H9 (cell line): ENCODE measurements at regions not wholly inside any gene's neighbourhood (a gene's known extent, or its start where the extent isn't known, plus 50 kb on each side); places are given as distances from the start of the nearest gene placed in this dataset.

ENCODE experiments used
- DNase-seq: peaks from one replicate; pipeline ENCODE4 v3.0.0-alpha.2; 2017
- H2AFZ ChIP-seq: one replicate; pipeline ENCODE4 v1.6.1; 2013; ENCODE audit warnings: mild to moderate bottlenecking, low read length, control low read depth, moderate library complexity
- H2AK5ac ChIP-seq: 2 replicates; pipeline ENCODE4 v1.6.1; 2013; ENCODE audit warnings: low read length, control low read depth, mixed read lengths; ENCODE audit not compliant: insufficient read length
- H2BK120ac ChIP-seq: one replicate; pipeline ENCODE4 v1.6.1; 2013; ENCODE audit warnings: low read depth, mild to moderate bottlenecking, low read length, control low read depth, inconsistent platforms; ENCODE audit not compliant: poor library complexity, severe bottlenecking
- H2BK12ac ChIP-seq: 2 replicates; pipeline ENCODE4 v1.6.1; 2013; ENCODE audit warnings: low read length, control low read depth, mixed read lengths, low read depth; ENCODE audit not compliant: insufficient read length
- H2BK15ac ChIP-seq: 2 replicates; pipeline ENCODE4 v1.6.1; 2013; ENCODE audit warnings: low read depth, low read length, control low read depth
- H2BK20ac ChIP-seq: one replicate; pipeline ENCODE4 v1.6.1; 2013; ENCODE audit warnings: low read depth, mild to moderate bottlenecking, low read length, control low read depth, inconsistent platforms; ENCODE audit not compliant: poor library complexity, severe bottlenecking
- H2BK5ac ChIP-seq: 2 replicates; pipeline ENCODE4 v1.6.1; 2013; ENCODE audit warnings: low read length, control low read depth, mixed read lengths; ENCODE audit not compliant: insufficient read length
- H3K14ac ChIP-seq: 2 replicates; pipeline ENCODE4 v1.6.1; 2013; ENCODE audit warnings: low read length, control low read depth; ENCODE audit not compliant: insufficient read depth
- H3K18ac ChIP-seq: 2 replicates; pipeline ENCODE4 v1.6.1; 2013; ENCODE audit warnings: low read depth, mild to moderate bottlenecking, mixed read lengths, low read length, control low read depth; ENCODE audit not compliant: insufficient read length
- H3K23ac ChIP-seq: 2 replicates; pipeline ENCODE4 v1.6.1; 2013; ENCODE audit warnings: low read length, control low read depth, mixed read lengths, low read depth; ENCODE audit not compliant: insufficient read length
- H3K23me2 ChIP-seq: 2 replicates; pipeline ENCODE4 v1.6.1; 2013; ENCODE audit warnings: low read depth, mild to moderate bottlenecking, mixed read lengths, low read length, control low read depth; ENCODE audit not compliant: insufficient read length, poor library complexity, severe bottlenecking
- H3K27ac ChIP-seq: 2 replicates; pipeline ENCODE4 v1.5.1; 2013; ENCODE audit warnings: low read length, control low read depth, mixed read lengths, low read depth; ENCODE audit not compliant: insufficient read length
- H3K27me3 ChIP-seq: 2 replicates; pipeline ENCODE4 v1.6.1; 2013; ENCODE audit warnings: low read length, control low read depth, inconsistent platforms; ENCODE audit not compliant: insufficient read depth
- H3K4ac ChIP-seq: 2 replicates; pipeline ENCODE4 v1.6.1; 2013; ENCODE audit warnings: low read depth, mild to moderate bottlenecking, control low read depth, inconsistent platforms, low read length, moderate library complexity
- H3K4me1 ChIP-seq: 2 replicates; pipeline ENCODE4 v1.6.1; 2013; ENCODE audit warnings: low read length, control low read depth, inconsistent platforms; ENCODE audit not compliant: insufficient read depth
- H3K4me2 ChIP-seq: 2 replicates; pipeline ENCODE4 v1.6.1; 2013; ENCODE audit warnings: low read length, control low read depth, mixed read lengths; ENCODE audit not compliant: insufficient read length, insufficient read depth
- H3K56ac ChIP-seq: 2 replicates; pipeline ENCODE4 v1.6.1; 2013; ENCODE audit warnings: low read depth, mild to moderate bottlenecking, mixed read lengths, low read length, control low read depth; ENCODE audit not compliant: insufficient read length
- H3K79me1 ChIP-seq: 2 replicates; pipeline ENCODE4 v1.6.1; 2013; ENCODE audit warnings: low read depth, mild to moderate bottlenecking, moderate library complexity, low read length, control low read depth, inconsistent platforms; ENCODE audit not compliant: insufficient read depth, poor library complexity, severe bottlenecking
- H3K79me2 ChIP-seq: 2 replicates; pipeline ENCODE4 v1.6.1; 2013; ENCODE audit warnings: low read length, control low read depth, inconsistent platforms; ENCODE audit not compliant: insufficient read depth
- H3K9ac ChIP-seq: 2 replicates; pipeline ENCODE4 v1.6.1; 2013; ENCODE audit warnings: low read length, control low read depth, mixed read lengths; ENCODE audit not compliant: insufficient read length; ENCODE audit errors: extremely low read depth
- H3K9me3 ChIP-seq: one replicate; pipeline ENCODE4 v1.6.1; 2013; ENCODE audit warnings: low read depth, low read length, inconsistent platforms; ENCODE audit not compliant: control insufficient read depth
- H3T11ph ChIP-seq: one replicate; pipeline ENCODE4 v1.6.1; 2013; ENCODE audit warnings: mild to moderate bottlenecking, low read length, control low read depth, inconsistent platforms
- H4K20me1 ChIP-seq: one replicate; pipeline ENCODE4 v1.6.1; 2013; ENCODE audit not compliant: control insufficient read depth, insufficient read length, insufficient read depth
- H4K5ac ChIP-seq: 2 replicates; pipeline ENCODE4 v1.6.1; 2013; ENCODE audit warnings: low read depth, mild to moderate bottlenecking, mixed read lengths, low read length, control low read depth; ENCODE audit not compliant: insufficient read length
- H4K8ac ChIP-seq: replicated peaks from 2 replicates; pipeline ENCODE4 v1.6.1; 2013; ENCODE audit warnings: low read length, control low read depth, mixed read lengths, low read depth; ENCODE audit not compliant: insufficient read length
- H4K91ac ChIP-seq: 2 replicates; pipeline ENCODE4 v1.6.1; 2013; ENCODE audit warnings: low read depth, mild to moderate bottlenecking, moderate library complexity, mixed read lengths, low read length, control low read depth; ENCODE audit not compliant: insufficient read length
- H3K27ac Mint-ChIP-seq, 3 experiments: 2 replicates in 2 of 3; 3 replicates in 1 of 3; pipeline ENCODE4 v1.8.0; 2020 to 2021; ENCODE audit warnings: mixed read lengths in 3 of 3, mild to moderate bottlenecking in 1 of 3, moderate library complexity in 1 of 3
- H3K27me3 Mint-ChIP-seq: 2 replicates; pipeline ENCODE4 v1.8.0; 2021; ENCODE audit warnings: low read depth, mild to moderate bottlenecking, moderate library complexity, mixed read lengths
- H3K36me3 Mint-ChIP-seq, 3 experiments: 2 replicates in 2 of 3; 3 replicates in 1 of 3; pipeline ENCODE4 v1.8.0; 2020 to 2021; ENCODE audit warnings: low read depth in 3 of 3, mixed read lengths in 3 of 3; ENCODE audit not compliant: insufficient read depth in 1 of 3
- H3K4me1 Mint-ChIP-seq, 2 experiments: 2 replicates each; pipeline ENCODE4 v1.8.0; 2020; ENCODE audit warnings: mixed read lengths in 2 of 2
- H3K4me3 Mint-ChIP-seq, 2 experiments: 2 replicates in 1 of 2; 3 replicates in 1 of 2; pipeline ENCODE4 v1.8.0; 2020 to 2021; ENCODE audit warnings: mild to moderate bottlenecking in 2 of 2, mixed read lengths in 2 of 2, moderate library complexity in 1 of 2
- H3K9me3 Mint-ChIP-seq, 2 experiments: 2 replicates in 1 of 2; 3 replicates in 1 of 2; pipeline ENCODE4 v1.8.0; 2020; ENCODE audit warnings: mild to moderate bottlenecking in 2 of 2, mixed read lengths in 2 of 2, moderate library complexity in 1 of 2
- WGBS: extraction: QIAGEN DNeasy Blood & Tissue Kit; methylation state at CpG from one replicate; pipeline ENCODE4 v1.1.7; 2013; ENCODE audit warnings: missing lambda C conversion rate, low lambda C conversion rate, mixed read lengths; ENCODE audit not compliant: insufficient read length; ENCODE audit errors: extremely low coverage; 5-methylcytosine and 5-hydroxymethylcytosine counted together
- TF ChIP-seq, protein P1 (sequence below): fragments of 200-600 bp; sonication (generic); conservative IDR thresholded peaks from 3 replicates; pipeline ENCODE4 v1.8.0; 2021; ENCODE audit warnings: antibody characterized with exemption, mild to moderate bottlenecking

GRCh38 chr5:147966326-147966725 lies 60.0 kb upstream of the C5orf46 start:
- Histone ChIP-seq H3K27me3 (no peaks in the 10 kb centered on the region), H3K23ac (no peak overlapping the region), H3K56ac (no peak overlapping the region), H2BK120ac (no peak overlapping the region), H2BK20ac (no peak overlapping the region), H3K79me1 (no peaks in the 10 kb centered on the region), H3K4me1 (no peaks in the 10 kb centered on the region), H3K27ac (no peak overlapping the region), H4K8ac (no peak overlapping the region), H4K91ac (no peak overlapping the region), H2BK5ac (no peak overlapping the region), H3K79me2 (no peaks in the 10 kb centered on the region), H3K4ac (no peak overlapping the region), H3K18ac (no peak overlapping the region), H4K20me1 (no peaks in the 10 kb centered on the region), H2AK5ac (no peak overlapping the region), H2BK12ac (no peak overlapping the region), H4K5ac (no peak overlapping the region), H3T11ph (no peak overlapping the region), H2AFZ (no peak overlapping the region), H3K14ac (no peak overlapping the region), H3K23me2 (no peaks in the 10 kb centered on the region), H3K4me2 (no peak overlapping the region), H3K9me3 (no peaks in the 10 kb centered on the region), H3K9ac (no peak overlapping the region), H2BK15ac (no peak overlapping the region)
- Mint-ChIP-seq H3K27me3 (no peaks in the 10 kb centered on the region), H3K9me3 (no peaks in the 10 kb centered on the region), H3K36me3 (peaks cover 0 to 21% (median 0%) of the 10 kb centered on the region in 3 experiments; a peak in 2 of 7 replicates), H3K27ac (no peak overlapping the region), H3K4me1 (no peaks in the 10 kb centered on the region), H3K4me3 (no peak overlapping the region)
- no peak for DNase-seq
- TF ChIP-seq, protein P1, sequence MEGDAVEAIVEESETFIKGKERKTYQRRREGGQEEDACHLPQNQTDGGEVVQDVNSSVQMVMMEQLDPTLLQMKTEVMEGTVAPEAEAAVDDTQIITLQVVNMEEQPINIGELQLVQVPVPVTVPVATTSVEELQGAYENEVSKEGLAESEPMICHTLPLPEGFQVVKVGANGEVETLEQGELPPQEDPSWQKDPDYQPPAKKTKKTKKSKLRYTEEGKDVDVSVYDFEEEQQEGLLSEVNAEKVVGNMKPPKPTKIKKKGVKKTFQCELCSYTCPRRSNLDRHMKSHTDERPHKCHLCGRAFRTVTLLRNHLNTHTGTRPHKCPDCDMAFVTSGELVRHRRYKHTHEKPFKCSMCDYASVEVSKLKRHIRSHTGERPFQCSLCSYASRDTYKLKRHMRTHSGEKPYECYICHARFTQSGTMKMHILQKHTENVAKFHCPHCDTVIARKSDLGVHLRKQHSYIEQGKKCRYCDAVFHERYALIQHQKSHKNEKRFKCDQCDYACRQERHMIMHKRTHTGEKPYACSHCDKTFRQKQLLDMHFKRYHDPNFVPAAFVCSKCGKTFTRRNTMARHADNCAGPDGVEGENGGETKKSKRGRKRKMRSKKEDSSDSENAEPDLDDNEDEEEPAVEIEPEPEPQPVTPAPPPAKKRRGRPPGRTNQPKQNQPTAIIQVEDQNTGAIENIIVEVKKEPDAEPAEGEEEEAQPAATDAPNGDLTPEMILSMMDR: no peak
- no CpG with 5 or more reads among the region's 2 CpGs for WGBS
